ENCODE measurements at regions not wholly inside any gene's neighbourhood (a gene's known extent, or its start where the extent isn't known, plus 50 kb on each side); places are given as distances from the start of the nearest gene placed in this dataset.
"Not testable (repeated sequence)": the region's sequence is repeated elsewhere in the genome, so short reads cannot be mapped to it uniquely, and the experiment has no call there.

- DNase-seq (ENCODE audit: low read depth): no peak
These were observed 968.8 kb downstream of the TLE1 start for GRCh38 chr9:80720579-80720978.

GRCh38 chr9:80707120-80707519, 982.2 kb downstream of the TLE1 start:
- peak; percentile 59 for DNase-seq (ENCODE audit: low read depth)

GRCh38 chr9:80701061-80701460, 988.3 kb downstream of the TLE1 start:
- DNase-seq (ENCODE audit: low read depth): no peak

GRCh38 chr9:80699511-80699998, 989.8 kb downstream of the TLE1 start:
- peak; percentile 67 for DNase-seq (ENCODE audit: low read depth)

GRCh38 chr9:80698725-80699410, 990.5 kb downstream of the TLE1 start:
- DNase-seq (ENCODE audit: low read depth): no peak

- no peak for DNase-seq (ENCODE audit: low read depth)
These were observed 996.6 kb downstream of the TLE1 start for GRCh38 chr9:80692751-80693150.

- DNase-seq (ENCODE audit: low read depth): no peak
These were observed 998.1 kb downstream of the TLE1 start for GRCh38 chr9:80691229-80691628.

GRCh38 chr9:80690349-80690939, 998.9 kb downstream of the TLE1 start:
- no peak for DNase-seq (ENCODE audit: low read depth)

- no peak for DNase-seq (ENCODE audit: low read depth)
These were observed 1009.4 kb downstream of the TLE1 start for GRCh38 chr9:80679916-80680315.

- no peak for DNase-seq (ENCODE audit: low read depth)
These were observed 1010.4 kb downstream of the TLE1 start for GRCh38 chr9:80678906-80679305.

- DNase-seq (ENCODE audit: low read depth): no peak
These were observed 1015.9 kb downstream of the TLE1 start for GRCh38 chr9:80673496-80673895.

- DNase-seq (ENCODE audit: low read depth): no peak
These were observed 1023.9 kb downstream of the TLE1 start for GRCh38 chr9:80665479-80665878.

GRCh38 chr9:80664327-80665210, 1024.8 kb downstream of the TLE1 start:
- peak; percentile 43 for DNase-seq (ENCODE audit: low read depth)

- DNase-seq (ENCODE audit: low read depth): not testable (repeated sequence)
These were observed 1029.6 kb downstream of the TLE1 start for GRCh38 chr9:80659751-80660150.

GRCh38 chr9:80651044-80651443, 1038.3 kb downstream of the TLE1 start:
- peak; percentile 41 for DNase-seq (ENCODE audit: low read depth)

GRCh38 chr9:80649496-80649895, 1039.9 kb downstream of the TLE1 start:
- DNase-seq (ENCODE audit: low read depth): no peak

- DNase-seq (ENCODE audit: low read depth): peak; percentile 73
These were observed 1040.3 kb downstream of the TLE1 start for GRCh38 chr9:80649001-80649420.

- peak; percentile 72 for DNase-seq (ENCODE audit: low read depth)
These were observed 1041.0 kb downstream of the TLE1 start for GRCh38 chr9:80648336-80648735.

GRCh38 chr9:80646211-80646610, 1043.1 kb downstream of the TLE1 start:
- peak; percentile 6 for DNase-seq (ENCODE audit: low read depth)

- no peak for DNase-seq (ENCODE audit: low read depth)
These were observed 1045.3 kb downstream of the TLE1 start for GRCh38 chr9:80644044-80644443.

- no peak for DNase-seq (ENCODE audit: low read depth)
These were observed 1054.3 kb downstream of the TLE1 start for GRCh38 chr9:80635065-80635464.

GRCh38 chr9:80632041-80632440, 1057.3 kb downstream of the TLE1 start:
- DNase-seq (ENCODE audit: low read depth): no peak

GRCh38 chr9:80622508-80622907, 1050.7 kb downstream of the TLE4 start:
- DNase-seq (ENCODE audit: low read depth): no peak
